Esophagus muscularis mucosa (tissue), 3 donors: ENCODE measurements at regions not wholly inside any gene's neighbourhood (a gene's known extent, or its start where the extent isn't known, plus 50 kb on each side); places are given as distances from the start of the nearest gene placed in this dataset.

Experiments used
- POLR2A ChIP-seq: fragments of 450-650 bp; IDR thresholded peaks from one replicate; pipeline ENCODE4 v1.6.1; 2017; ENCODE audit warnings: antibody characterized with exemption, moderate library complexity, mild to moderate bottlenecking, low read depth
- POLR2AphosphoS5 ChIP-seq, 2 donors: sonication (generic); formaldehyde crosslinking; IDR thresholded peaks; one replicate each; pipeline ENCODE4 v1.6.1; 2017; ENCODE audit warnings: antibody characterized with exemption in 2 of 2
- TF ChIP-seq, protein P1 (sequence below), 3 experiments: fragments of 200-600 bp in 2 of 3; fragments of 450-650 bp in 1 of 3; sonication (generic) in 2 of 3; IDR thresholded peaks; one replicate each; pipeline ENCODE4 v1.5.1; 2017 to 2019; ENCODE audit warnings: antibody characterized with exemption in 3 of 3, mild to moderate bottlenecking in 2 of 3, moderate library complexity in 1 of 3

DNA sequence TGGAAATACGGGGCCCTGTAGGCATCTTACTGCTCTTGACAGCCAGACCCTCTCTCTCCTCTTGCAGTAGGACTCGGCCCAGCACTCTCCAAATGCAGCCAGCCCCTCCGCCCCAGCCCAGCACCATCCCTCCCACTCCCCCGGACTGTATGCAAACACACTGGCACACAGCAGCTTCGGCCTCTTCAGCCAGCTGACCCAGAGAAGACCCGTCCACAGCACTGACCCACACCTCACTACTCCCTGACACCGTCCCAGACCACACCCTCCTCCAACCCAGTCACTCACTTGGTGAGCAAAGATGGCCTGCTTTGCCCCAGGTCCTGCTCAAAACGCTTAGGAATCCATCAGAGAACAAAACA, 164.6 kb downstream of the IGLL1 start:
- TF ChIP-seq, protein P1, sequence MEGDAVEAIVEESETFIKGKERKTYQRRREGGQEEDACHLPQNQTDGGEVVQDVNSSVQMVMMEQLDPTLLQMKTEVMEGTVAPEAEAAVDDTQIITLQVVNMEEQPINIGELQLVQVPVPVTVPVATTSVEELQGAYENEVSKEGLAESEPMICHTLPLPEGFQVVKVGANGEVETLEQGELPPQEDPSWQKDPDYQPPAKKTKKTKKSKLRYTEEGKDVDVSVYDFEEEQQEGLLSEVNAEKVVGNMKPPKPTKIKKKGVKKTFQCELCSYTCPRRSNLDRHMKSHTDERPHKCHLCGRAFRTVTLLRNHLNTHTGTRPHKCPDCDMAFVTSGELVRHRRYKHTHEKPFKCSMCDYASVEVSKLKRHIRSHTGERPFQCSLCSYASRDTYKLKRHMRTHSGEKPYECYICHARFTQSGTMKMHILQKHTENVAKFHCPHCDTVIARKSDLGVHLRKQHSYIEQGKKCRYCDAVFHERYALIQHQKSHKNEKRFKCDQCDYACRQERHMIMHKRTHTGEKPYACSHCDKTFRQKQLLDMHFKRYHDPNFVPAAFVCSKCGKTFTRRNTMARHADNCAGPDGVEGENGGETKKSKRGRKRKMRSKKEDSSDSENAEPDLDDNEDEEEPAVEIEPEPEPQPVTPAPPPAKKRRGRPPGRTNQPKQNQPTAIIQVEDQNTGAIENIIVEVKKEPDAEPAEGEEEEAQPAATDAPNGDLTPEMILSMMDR (IDR thresholded peaks at IDR 0.05) = no peak
- no peak for TF ChIP-seq POLR2AphosphoS5 (IDR thresholded peaks at IDR 0.05)
- no peak for TF ChIP-seq POLR2A
